IMR-90 (cell line): ENCODE measurements at regions not wholly inside any gene's neighbourhood (a gene's known extent, or its start where the extent isn't known, plus 50 kb on each side); places are given as distances from the start of the nearest gene placed in this dataset.

Experiments used
- ATAC-seq: fragments of 200-7000 bp; cut with Tn5 transposase; 2 replicates; pipeline ENCODE4 v1.9.1; 2020; ENCODE audit warnings: low read depth, mild to moderate bottlenecking, moderate library complexity
- BruUV-seq: library from RNA; stranded (reverse); fragments of 400-500 nt; replicated peaks from 2 replicates; lab custom pipeline; 2021; lab: Mats Ljungman, UMichigan
- CTCF ChIA-PET: fragments of 300-600 bp; formaldehyde crosslinking; extraction: SDS; loops from one replicate; lab custom pipeline; 2021; ENCODE audit warnings: antibody characterized with exemption; lab: Yijun Ruan, JAX
- POLR2A ChIA-PET: fragments of 300-600 bp; sonication (Branson Sonifier 250); formaldehyde crosslinking; loops from one replicate; lab custom pipeline; 2022; ENCODE audit warnings: antibody characterized with exemption; ENCODE audit not compliant: unreplicated experiment; lab: Charles Lee
- DNase-seq: peaks from one replicate; pipeline ENCODE4 v3.0.0; 2013
- H2AFZ ChIP-seq: replicated peaks from 2 replicates; pipeline ENCODE3; 2013; ENCODE audit warnings: low read length, mild to moderate bottlenecking; ENCODE audit not compliant: poor library complexity
- H2AK5ac ChIP-seq: 2 replicates; pipeline ENCODE4 v1.6.1; 2013; ENCODE audit warnings: low read depth, low read length, inconsistent platforms
- H2AK9ac ChIP-seq: replicated peaks from 2 replicates; pipeline ENCODE3; 2013; ENCODE audit warnings: mild to moderate bottlenecking, low read depth, low read length, moderate library complexity; ENCODE audit not compliant: poor library complexity
- H2BK120ac ChIP-seq: 2 replicates; pipeline ENCODE4 v1.6.1; 2013; ENCODE audit warnings: low read depth, low read length, inconsistent platforms
- H2BK15ac ChIP-seq: 3 replicates; pipeline ENCODE4 v1.6.1; 2013; ENCODE audit warnings: low read depth, low read length, inconsistent platforms
- H2BK20ac ChIP-seq: 2 replicates; pipeline ENCODE4 v1.6.1; 2013; ENCODE audit warnings: low read depth, mild to moderate bottlenecking, inconsistent platforms, low read length, moderate library complexity
- H2BK5ac ChIP-seq: 2 replicates; pipeline ENCODE4 v1.6.1; 2013; ENCODE audit warnings: mild to moderate bottlenecking, low read depth, low read length, inconsistent platforms; ENCODE audit not compliant: poor library complexity, severe bottlenecking
- H3K14ac ChIP-seq: replicated peaks from 2 replicates; pipeline ENCODE4 v1.6.1; 2013; ENCODE audit warnings: low read depth, low read length, inconsistent platforms
- H3K18ac ChIP-seq: 2 replicates; pipeline ENCODE4 v1.6.1; 2013; ENCODE audit warnings: low read depth, low read length, control low read depth
- H3K23ac ChIP-seq: 2 replicates; pipeline ENCODE4 v1.6.1; 2013; ENCODE audit warnings: low read depth, low read length, inconsistent platforms
- H3K27ac ChIP-seq: 2 replicates; pipeline ENCODE4 v1.5.1; 2013; ENCODE audit warnings: mild to moderate bottlenecking, control low read depth, low read length; ENCODE audit not compliant: insufficient read depth
- H3K27me3 ChIP-seq: 2 replicates; pipeline ENCODE4 v1.6.1; 2013; ENCODE audit warnings: low read length; ENCODE audit not compliant: control insufficient read depth, insufficient read depth
- H3K36me3 ChIP-seq: 2 replicates; pipeline ENCODE4 v1.6.1; 2013; ENCODE audit warnings: low read length, mixed read lengths; ENCODE audit not compliant: control insufficient read depth, insufficient read depth
- H3K4ac ChIP-seq: 2 replicates; pipeline ENCODE4 v1.6.1; 2013; ENCODE audit warnings: low read depth, low read length, inconsistent platforms
- H3K4me1 ChIP-seq: 2 replicates; pipeline ENCODE4 v1.6.1; 2013; ENCODE audit warnings: low read length, mixed read lengths; ENCODE audit not compliant: control insufficient read depth, insufficient read depth
- H3K4me2 ChIP-seq: 2 replicates; pipeline ENCODE4 v1.6.1; 2013; ENCODE audit warnings: low read depth, mild to moderate bottlenecking, control low read depth, low read length, moderate library complexity
- H3K4me3 ChIP-seq: 2 replicates; pipeline ENCODE4 v1.5.1; 2013; ENCODE audit warnings: low read depth, mild to moderate bottlenecking, control low read depth, low read length, moderate library complexity; ENCODE audit not compliant: insufficient read depth
- H3K56ac ChIP-seq: 2 replicates; pipeline ENCODE4 v1.6.1; 2013; ENCODE audit warnings: low read length, inconsistent platforms; ENCODE audit not compliant: insufficient read depth; ENCODE audit errors: extremely low read depth
- H3K79me1 ChIP-seq, 2 experiments: 2 replicates each; pipeline ENCODE4 v1.6.1; 2013; ENCODE audit warnings: low read length in 2 of 2, inconsistent platforms in 1 of 2, low read depth in 1 of 2
- H3K9ac ChIP-seq: 2 replicates; pipeline ENCODE4 v1.6.1; 2013; ENCODE audit warnings: low read depth, low read length, control low read depth
- H3K9me1 ChIP-seq: 2 replicates; pipeline ENCODE4 v1.6.1; 2013; ENCODE audit warnings: low read length, inconsistent platforms; ENCODE audit not compliant: insufficient read depth
- H3K9me3 ChIP-seq: 2 replicates; pipeline ENCODE4 v1.6.1; 2013; ENCODE audit warnings: low read length; ENCODE audit not compliant: control insufficient read depth, insufficient read depth
- H4K20me1 ChIP-seq: 2 replicates; pipeline ENCODE4 v1.6.1; 2013; ENCODE audit warnings: low read length, inconsistent platforms; ENCODE audit not compliant: insufficient read depth
- H4K5ac ChIP-seq: 2 replicates; pipeline ENCODE4 v1.6.1; 2013; ENCODE audit warnings: mild to moderate bottlenecking, low read depth, low read length, control low read depth
- H4K8ac ChIP-seq, 2 experiments: 2 replicates each; pipeline ENCODE4 v1.6.1; 2013; ENCODE audit warnings: low read depth in 2 of 2, low read length in 2 of 2, control low read depth in 1 of 2, inconsistent platforms in 1 of 2
- H4K91ac ChIP-seq: 2 replicates; pipeline ENCODE4 v1.6.1; 2013; ENCODE audit warnings: low read depth, low read length, inconsistent platforms; ENCODE audit not compliant: insufficient read depth
- BHLHE40 ChIP-seq: fragments of 150-350 bp; IDR thresholded peaks from 2 replicates; pipeline ENCODE4 v1.6.1; 2016; ENCODE audit warnings: mild to moderate bottlenecking, low read depth, low read length
- CEBPB ChIP-seq: IDR thresholded peaks from 2 replicates; pipeline ENCODE4 v1.6.1; 2012; ENCODE audit warnings: low read depth, low read length, improper control_type of control experiment
- CHD1 ChIP-seq: IDR thresholded peaks from 2 replicates; pipeline ENCODE4 v1.6.1; 2012; ENCODE audit warnings: low read depth, low read length, improper control_type of control experiment
- CTCF ChIP-seq: conservative IDR thresholded peaks from 2 replicates; pipeline ENCODE4 v1.5.1; 2012; ENCODE audit warnings: mild to moderate bottlenecking, low read depth, low read length, improper control_type of control experiment
- ELK1 ChIP-seq: fragments of 150-350 bp; IDR thresholded peaks from 2 replicates; pipeline ENCODE4 v1.6.1; 2016; ENCODE audit warnings: low read depth, mild to moderate bottlenecking, low read length, moderate library complexity, borderline replicate concordance
- FOS ChIP-seq: fragments of 150-350 bp; IDR thresholded peaks from 2 replicates; pipeline ENCODE4 v1.6.1; 2016; ENCODE audit warnings: low read depth, low read length
- MAFK ChIP-seq: IDR thresholded peaks from 2 replicates; pipeline ENCODE4 v1.6.1; 2012; ENCODE audit warnings: low read depth, low read length, improper control_type of control experiment
- MAZ ChIP-seq: IDR thresholded peaks from 2 replicates; pipeline ENCODE4 v1.6.1; 2012; ENCODE audit warnings: low read depth, mild to moderate bottlenecking, low read length, improper control_type of control experiment, moderate library complexity, borderline replicate concordance
- MXI1 ChIP-seq: IDR thresholded peaks from 2 replicates; pipeline ENCODE4 v1.6.1; 2012; ENCODE audit warnings: low read depth, mild to moderate bottlenecking, low read length, moderate library complexity, borderline replicate concordance
- NFE2L2 ChIP-seq: fragments of 150-350 bp; IDR thresholded peaks from 2 replicates; pipeline ENCODE4 v1.6.1; 2016; ENCODE audit warnings: low read depth, mild to moderate bottlenecking, low read length
- POLR2A ChIP-seq: IDR thresholded peaks from 2 replicates; pipeline ENCODE4 v1.6.1; 2012; ENCODE audit warnings: mild to moderate bottlenecking, low read depth, low read length
- RAD21 ChIP-seq: IDR thresholded peaks from 2 replicates; pipeline ENCODE4 v1.6.1; 2012; ENCODE audit warnings: low read length, improper control_type of control experiment
- RCOR1 ChIP-seq: IDR thresholded peaks from 2 replicates; pipeline ENCODE4 v1.6.1; 2012; ENCODE audit warnings: mild to moderate bottlenecking, low read length, improper control_type of control experiment; ENCODE audit not compliant: insufficient replicate concordance
- RFX5 ChIP-seq: IDR thresholded peaks from 2 replicates; pipeline ENCODE4 v1.8.0; 2012; ENCODE audit warnings: low read depth, mild to moderate bottlenecking, low read length, moderate library complexity
- SMC3 ChIP-seq: fragments of 150-350 bp; IDR thresholded peaks from 2 replicates; pipeline ENCODE4 v1.6.1; 2016; ENCODE audit warnings: low read depth, mild to moderate bottlenecking, antibody characterized with exemption, low read length, moderate library complexity
- USF2 ChIP-seq: fragments of 150-350 bp; IDR thresholded peaks from 2 replicates; pipeline ENCODE4 v1.6.1; 2017; ENCODE audit warnings: mild to moderate bottlenecking, antibody characterized with exemption, low read length, low read depth
- WGBS, 2 experiments: methylation state at CpG; one replicate each; pipeline versions ENCODE4 v1.1.5 to v1.1.7; 2013; ENCODE audit warnings: missing lambda C conversion rate in 2 of 2; ENCODE audit not compliant: insufficient read length in 1 of 2; ENCODE audit errors: extremely low coverage in 2 of 2; 5-methylcytosine and 5-hydroxymethylcytosine counted together
- dilution Hi-C: fragments of 300-500 bp; cut with HindIII; formaldehyde crosslinking; loops from one replicate; pipeline ENCODE4 v1.14.3; 2018; ENCODE audit warnings: low sequenced_read_pairs; ENCODE audit not compliant: unreplicated experiment
- in situ Hi-C: fragments of 300-500 bp; cut with MboI; formaldehyde crosslinking; loops from 3 replicates; pipeline ENCODE4 v1.14.3; 2019; ENCODE audit warnings: low sequenced_read_pairs, inconsistent platforms, mixed read lengths
- intact Hi-C: fragments of 100-400 bp; cut with micrococcal nuclease; formaldehyde crosslinking; loops from 2 replicates; pipeline ENCODE4 v1.10.0; 2022

- Histone ChIP-seq H3K4me2 (no peak overlapping the region), H3K14ac (no peak overlapping the region), H3K27ac (no peak overlapping the region), H2AK9ac (no peak overlapping the region), H2BK5ac (no peak overlapping the region), H3K36me3 (no peaks in the 10 kb centered on the region), H3K56ac (no peak overlapping the region), H4K91ac (no peak overlapping the region), H3K4me3 (no peak overlapping the region), H3K9me3 (no peaks in the 10 kb centered on the region), H3K23ac (no peak overlapping the region), H2BK20ac (no peak overlapping the region), H3K79me1 (no peaks in the 10 kb centered on the region), H4K5ac (no peak overlapping the region), H3K9me1 (no peaks in the 10 kb centered on the region), H3K4ac (no peak overlapping the region), H4K20me1 (no peaks in the 10 kb centered on the region), H4K8ac (no peak overlapping the region), H3K4me1 (no peaks in the 10 kb centered on the region), H3K9ac (no peak overlapping the region), H2BK120ac (no peak overlapping the region), H3K18ac (no peak overlapping the region), H2AFZ (no peak overlapping the region), H2AK5ac (no peak overlapping the region), H3K27me3 (no peaks in the 10 kb centered on the region), H2BK15ac (no peak overlapping the region)
- ATAC-seq: no peak
- ChIA-PET POLR2A (no interaction called here), CTCF (interaction anchor here (0.7 kb wide), 1 partner anchor 45 kb away, joined by 3 read pairs; no protein-coding TSS in a partner anchor)
- DNase-seq: no peak
- no CpG with 5 or more reads among the region's 3 CpGs for WGBS, 2 experiments
- no TSS peak for BruUV-seq
- intact Hi-C loops: no loop called here
- in situ Hi-C loops: no loop called here
- dilution Hi-C loops: no loop called here
- TF ChIP-seq CHD1 (no peak), RCOR1 (no peak), POLR2A (no peak), MAFK (no peak), CEBPB (no peak), SMC3 (no peak), MXI1 (no peak), NFE2L2 (no peak), MAZ (no peak), RFX5 (no peak), RAD21 (no peak), USF2 (no peak), CTCF (no peak), FOS (no peak), ELK1 (no peak), BHLHE40 (no peak)
These were observed 626.1 kb upstream of the SLITRK6 start for GRCh38 chr13:86425170-86425815.
